ENCODE measurements at regions not wholly inside any gene's neighbourhood (a gene's known extent, or its start where the extent isn't known, plus 50 kb on each side); places are given as distances from the start of the nearest gene placed in this dataset.

DNA sequence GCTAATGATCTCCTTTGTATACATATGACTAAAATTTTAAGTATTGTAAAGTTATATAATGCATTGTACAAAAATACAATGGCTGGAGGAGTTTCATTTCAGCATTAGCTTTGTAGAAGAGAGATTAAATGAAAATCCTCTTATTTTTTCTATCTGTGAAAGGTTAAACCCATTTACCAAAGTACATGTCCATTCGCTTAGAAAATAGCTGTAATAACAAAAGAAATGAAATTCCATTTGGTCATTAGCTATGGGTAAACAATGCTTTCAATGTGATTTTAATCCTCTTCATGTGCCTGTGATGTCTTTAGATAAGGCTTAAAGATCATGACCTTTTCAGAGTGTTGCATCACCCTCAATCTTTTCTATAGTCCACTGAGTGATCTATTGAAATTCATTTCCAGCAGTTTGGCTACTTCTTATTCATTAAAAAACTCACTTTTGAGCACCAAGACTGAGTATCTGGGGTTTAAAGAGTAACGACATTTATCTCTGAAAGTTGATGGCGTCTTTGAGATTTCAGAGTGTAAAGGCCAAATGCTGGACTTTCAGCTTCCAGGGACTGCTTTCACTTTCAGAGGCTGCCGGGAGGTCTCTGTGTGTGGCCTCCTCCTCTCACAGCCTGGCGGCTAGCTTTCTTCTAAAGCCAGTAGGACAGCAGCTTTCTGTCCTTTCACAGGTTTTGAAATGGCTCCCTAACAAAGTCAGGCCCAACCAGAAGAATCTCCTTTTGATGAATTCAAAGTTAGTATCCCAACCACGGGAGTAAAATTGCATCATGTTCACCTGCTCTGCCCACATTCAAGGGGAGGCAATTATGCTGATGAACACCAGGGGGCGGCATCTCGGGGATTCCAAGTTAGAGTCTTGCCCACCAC, 701.4 kb upstream of the COBL start:
- TF ChIP-seq GATA2 (IDR thresholded peaks at IDR 0.05; ENCODE audit: low read depth, low read length), result no peak
- TF ChIP-seq GATA3 (IDR thresholded peaks at IDR 0.05; ENCODE audit: low read depth, low read length), result no peak
